HepG2 (cell line): ENCODE measurements at regions not wholly inside any gene's neighbourhood (a gene's known extent, or its start where the extent isn't known, plus 50 kb on each side); places are given as distances from the start of the nearest gene placed in this dataset.

Source experiments
- ATAC-seq: fragments of 200-7000 bp; cut with Tn5 transposase; 3 replicates; pipeline ENCODE4 v1.9.1; 2020; ENCODE audit warnings: mild to moderate bottlenecking, moderate library complexity
- BruUV-seq: library from RNA; stranded (reverse); fragments of 400-500 nt; replicated peaks from 2 replicates; lab custom pipeline; 2021; lab: Mats Ljungman, UMichigan
- CTCF ChIA-PET: fragments of 300-600 bp; formaldehyde crosslinking; extraction: SDS; loops from one replicate; lab custom pipeline; 2021; ENCODE audit warnings: low total read pairs, inconsistent platforms, low intra/inter-chr PET ratio; lab: Yijun Ruan, JAX
- POLR2A ChIA-PET: fragments of 350-600 bp; sonication (Branson Sonifier 250); formaldehyde crosslinking; loops from one replicate; lab custom pipeline; 2020; ENCODE audit warnings: antibody characterized with exemption, inconsistent platforms; lab: Yijun Ruan, JAX
- DNase-seq: peaks from one replicate; pipeline ENCODE4 v3.0.0-alpha.2; 2015; ENCODE audit warnings: low spot score
- FAIRE-seq: peaks from 3 replicates; lab custom pipeline; 2011; peaks lifted over from hg19 to GRCh38; lab: Jason Lieb, UNC
- H2AFZ ChIP-seq: one replicate; pipeline ENCODE4 v1.6.1; 2011; ENCODE audit warnings: low read length, inconsistent platforms
- H3K27ac ChIP-seq: fragments of 300-600 bp; 3 replicates; pipeline ENCODE4 v1.8.0; 2011; ENCODE audit warnings: mixed run types, mild to moderate bottlenecking, mixed read lengths, low read length, inconsistent platforms; ENCODE audit not compliant: insufficient read depth; ENCODE audit errors: extremely low read length
- H3K27me3 ChIP-seq, 2 experiments: fragments of 200-600 bp in 1 of 2; 2 replicates in 1 of 2; 3 replicates in 1 of 2; pipeline versions ENCODE4 v1.6.0 to v1.8.0; 2011; ENCODE audit warnings: low read length in 2 of 2, mild to moderate bottlenecking in 2 of 2, moderate library complexity in 2 of 2, inconsistent platforms in 1 of 2; ENCODE audit not compliant: insufficient read depth in 2 of 2, control insufficient read depth in 1 of 2
- H3K36me3 ChIP-seq, 2 experiments: fragments of 200-600 bp in 1 of 2; replicated peaks in 1 of 2; 2 replicates in 1 of 2; 3 replicates in 1 of 2; pipeline versions ENCODE4 v1.5.1 to v1.8.0; 2011; ENCODE audit warnings: low read length in 2 of 2, inconsistent platforms in 1 of 2; ENCODE audit not compliant: insufficient read depth in 2 of 2, control insufficient read depth in 1 of 2
- H3K4me1 ChIP-seq: 2 replicates; pipeline ENCODE4 v1.5.1; 2012; ENCODE audit warnings: low read length, inconsistent platforms; ENCODE audit not compliant: insufficient read depth
- H3K4me2 ChIP-seq: 2 replicates; pipeline ENCODE4 v1.6.0; 2011; ENCODE audit warnings: low read depth, low read length, inconsistent platforms
- H3K4me3 ChIP-seq, 3 experiments: fragments of 200-600 bp in 1 of 3; sonication (generic), shearing (Covaris generic) in 1 of 3; replicated peaks in 1 of 3; 2 replicates each; pipeline ENCODE4 v1.5.1; 2011 to 2016; ENCODE audit warnings: low read length in 3 of 3, inconsistent platforms in 2 of 3, low read depth in 2 of 3, mild to moderate bottlenecking in 2 of 3, control low read depth in 1 of 3, mixed read lengths in 1 of 3; ENCODE audit not compliant: insufficient read depth in 1 of 3
- H3K79me2 ChIP-seq: one replicate; pipeline ENCODE4 v1.6.1; 2011; ENCODE audit warnings: low read length, inconsistent platforms; ENCODE audit not compliant: insufficient read depth
- H3K9ac ChIP-seq: 2 replicates; pipeline ENCODE4 v1.6.0; 2011; ENCODE audit warnings: mild to moderate bottlenecking, low read depth, low read length, inconsistent platforms; ENCODE audit not compliant: insufficient read depth
- H3K9me3 ChIP-seq: 2 replicates; pipeline ENCODE4 v1.5.1; 2012; ENCODE audit warnings: mild to moderate bottlenecking, low read length
- H4K20me1 ChIP-seq: 2 replicates; pipeline ENCODE4 v1.6.0; 2011; ENCODE audit warnings: inconsistent platforms, mild to moderate bottlenecking, low read length, moderate library complexity; ENCODE audit not compliant: insufficient read depth
- ARID4A ChIP-seq: sonication (generic); formaldehyde crosslinking; IDR thresholded peaks from 2 replicates; pipeline ENCODE4 v1.5.0; 2020; ENCODE audit warnings: mild to moderate bottlenecking, missing genetic modification reagents, borderline replicate concordance
- CBX1 ChIP-seq: IDR thresholded peaks from one replicate; pipeline ENCODE4 v1.6.1; 2016; ENCODE audit warnings: antibody characterized with exemption, low read depth
- HOXA9 ChIP-seq: sonication (generic); formaldehyde crosslinking; IDR thresholded peaks from 2 replicates; pipeline ENCODE4 v1.8.1; 2022; ENCODE audit warnings: missing genetic modification reagents, mild to moderate bottlenecking, moderate library complexity, borderline replicate concordance
- MTA3 ChIP-seq: sonication (generic); formaldehyde crosslinking; IDR thresholded peaks from 2 replicates; pipeline ENCODE4 v1.4.0; 2020; ENCODE audit warnings: missing genetic modification reagents
- PRDM4 ChIP-seq: sonication (generic); formaldehyde crosslinking; IDR thresholded peaks from 2 replicates; pipeline ENCODE4 v1.9.0; 2021; ENCODE audit warnings: missing genetic modification reagents, borderline replicate concordance
- RFXANK ChIP-seq: IDR thresholded peaks from 2 replicates; pipeline ENCODE4 v1.6.1; 2016
- ZMYM3 ChIP-seq: sonication (generic); formaldehyde crosslinking; IDR thresholded peaks from 2 replicates; pipeline ENCODE4 v1.5.1; 2020; ENCODE audit warnings: mild to moderate bottlenecking, missing genetic modification reagents
- ZNF7 ChIP-seq: IDR thresholded peaks from 2 replicates; pipeline ENCODE4 v1.6.1; 2016; ENCODE audit warnings: missing biosample characterization, missing genetic modification reagents
- WGBS: methylation state at CpG from one replicate; pipeline ENCODE4 v1.1.6; 2017; ENCODE audit warnings: low lambda C conversion rate; 5-methylcytosine and 5-hydroxymethylcytosine counted together
- in situ Hi-C: cut with HindIII; loops from 2 replicates; pipeline ENCODE4 v1.10.0; 2017; ENCODE audit warnings: low pct_unique_long_range_greater_than_20kb; ENCODE audit not compliant: extremely low pct_ligation_motif_present
- intact Hi-C: fragments of 100-400 bp; cut with micrococcal nuclease; formaldehyde crosslinking; loops from one replicate; pipeline ENCODE4 v1.10.0; 2022; ENCODE audit not compliant: unreplicated experiment

- in situ Hi-C loops (no loop called here), intact Hi-C loops (no loop called here)
- Histone ChIP-seq H3K4me3 (no peak overlapping the region), H3K27me3 (peaks cover 0 to 13% of the 10 kb centered on the region in 2 experiments; a peak in 3 of 5 replicates), H3K36me3 (no peaks in the 10 kb centered on the region), H3K4me1 (no peaks in the 10 kb centered on the region), H3K9ac (no peak overlapping the region), H3K27ac (no peak overlapping the region), H3K4me2 (no peak overlapping the region), H3K79me2 (no peaks in the 10 kb centered on the region), H2AFZ (no peak overlapping the region), H4K20me1 (no peaks in the 10 kb centered on the region), H3K9me3 (no peaks in the 10 kb centered on the region)
- POLR2A ChIA-PET: no interaction called here
- BruUV-seq: no TSS peak
- no peak for TF ChIP-seq ZMYM3 (CRISPR knock-in tag)
- no peak for TF ChIP-seq PRDM4 (CRISPR knock-in tag)
- no peak for TF ChIP-seq MTA3 (CRISPR knock-in tag)
- no peak for TF ChIP-seq RFXANK
- no peak for TF ChIP-seq HOXA9 (CRISPR knock-in tag)
- no peak for DNase-seq
- CTCF ChIA-PET: no interaction called here
- FAIRE-seq: no peak
- ATAC-seq: no peak
- WGBS: 6% methylated on average over 3 of the region's 3 CpGs
These were observed 123.1 kb upstream of the CDYL start for GRCh38 chr6:4653141-4653540.

GRCh38 chr6:4651831-4652467, 124.3 kb upstream of the CDYL start:
- Histone ChIP-seq H3K27ac (no peak overlapping the region), H4K20me1 (no peaks in the 10 kb centered on the region), H3K27me3 (peaks cover 0 to 21% of the 10 kb centered on the region in 2 experiments; a peak in 3 of 5 replicates), H3K79me2 (no peaks in the 10 kb centered on the region), H3K9me3 (no peaks in the 10 kb centered on the region), H3K9ac (no peak overlapping the region), H3K4me1 (peaks cover 11% of the 10 kb centered on the region), H3K4me3 (no peak overlapping the region), H3K4me2 (no peak overlapping the region), H3K36me3 (no peaks in the 10 kb centered on the region), H2AFZ (no peak overlapping the region)
- ChIA-PET CTCF (no interaction called here), POLR2A (no interaction called here)
- no peak for TF ChIP-seq CBX1
- peak; percentile 70; the same call in 1 of the 2 replicates for TF ChIP-seq ZNF7
- no peak for TF ChIP-seq ARID4A
- BruUV-seq: no TSS peak
- DNase-seq (no peak), FAIRE-seq (no peak), ATAC-seq (no peak)
- intact Hi-C loops: no loop called here
- in situ Hi-C loops: no loop called here
- 2% methylated on average over 1 of the region's 1 CpG for WGBS
